ENCODE measurements at regions not wholly inside any gene's neighbourhood (a gene's known extent, or its start where the extent isn't known, plus 50 kb on each side); places are given as distances from the start of the nearest gene placed in this dataset.

- ATAC-seq: peak; percentile 90 to 93
- no peaks in the 10 kb centered on the region for H3K36me3 ChIP-seq
- no peaks in the 10 kb centered on the region for H3K9me3 ChIP-seq
- DNase-seq: peak; percentile 42 to 53
- H3K27me3 ChIP-seq: no peaks in the 10 kb centered on the region
- in situ Hi-C loops (cut with MboI; ENCODE audit: low sequenced_read_pairs in 4 of 4) (no loop called here), intact Hi-C loops (cut with DNase I; ENCODE audit: low total_unique reads) (no loop called here)
- peaks cover 11 to 21% of the 10 kb centered on the region in 2 donors for H3K4me1 ChIP-seq
- peak overlapping the region; percentile 42 to 80 (median 62) for H3K27ac ChIP-seq
- no peak overlapping the region for H3K4me3 ChIP-seq
- peak in 1 of 2 donors; percentile 15 for TF ChIP-seq POLR2A (IDR thresholded peaks at IDR 0.05)
- TF ChIP-seq CTCF (IDR thresholded peaks at IDR 0.05 in 4 of 5, conservative IDR thresholded peaks at IDR 0.05 in 1 of 5): no peak
These were observed 82.3 kb upstream of the SYT6 start for GRCh38 chr1:114235960-114236359.

- intact Hi-C loops (cut with DNase I; ENCODE audit: low total_unique reads) (no loop called here), in situ Hi-C loops (cut with MboI; ENCODE audit: low sequenced_read_pairs in 4 of 4) (no loop called here)
- Histone ChIP-seq H3K4me1 (peaks cover 11 to 21% of the 10 kb centered on the region in 2 donors), H3K27me3 (no peaks in the 10 kb centered on the region), H3K9me3 (no peaks in the 10 kb centered on the region), H3K4me3 (no peak overlapping the region), H3K27ac (peak overlapping the region; percentile 42 to 80 (median 62)), H3K36me3 (no peaks in the 10 kb centered on the region)
- ATAC-seq (peak; percentile 14 to 30), DNase-seq (no peak)
- no peak for TF ChIP-seq CTCF (IDR thresholded peaks at IDR 0.05 in 4 of 5, conservative IDR thresholded peaks at IDR 0.05 in 1 of 5)
- TF ChIP-seq POLR2A (IDR thresholded peaks at IDR 0.05): no peak
These were observed 81.6 kb upstream of the SYT6 start for GRCh38 chr1:114235281-114235680.

GRCh38 chr1:114234408-114235124 lies 80.9 kb upstream of the SYT6 start:
- no peak for DNase-seq
- TF ChIP-seq CTCF (IDR thresholded peaks at IDR 0.05 in 4 of 5, conservative IDR thresholded peaks at IDR 0.05 in 1 of 5) (no peak), POLR2A (IDR thresholded peaks at IDR 0.05) (no peak)
- H3K27ac ChIP-seq: peak overlapping the region in 1 of 4 donors; percentile 80
- in situ Hi-C loops (cut with MboI; ENCODE audit: low sequenced_read_pairs in 4 of 4): no loop called here
- no peak for ATAC-seq
- no peaks in the 10 kb centered on the region for H3K27me3 ChIP-seq
- H3K9me3 ChIP-seq: no peaks in the 10 kb centered on the region
- H3K4me3 ChIP-seq: no peak overlapping the region
- H3K4me1 ChIP-seq: peaks cover 11 to 21% of the 10 kb centered on the region in 2 donors
- intact Hi-C loops (cut with DNase I; ENCODE audit: low total_unique reads): no loop called here
- H3K36me3 ChIP-seq: no peaks in the 10 kb centered on the region

GRCh38 chr1:114232691-114233090 lies 79.0 kb upstream of the SYT6 start:
- TF ChIP-seq CTCF (IDR thresholded peaks at IDR 0.05 in 4 of 5, conservative IDR thresholded peaks at IDR 0.05 in 1 of 5): no peak
- no peak for TF ChIP-seq POLR2A (IDR thresholded peaks at IDR 0.05)
- H3K27me3 ChIP-seq: no peaks in the 10 kb centered on the region
- no peak overlapping the region for H3K4me3 ChIP-seq
- peaks cover 11 to 21% of the 10 kb centered on the region in 2 donors for H3K4me1 ChIP-seq
- no peak for DNase-seq
- H3K9me3 ChIP-seq: no peaks in the 10 kb centered on the region
- no peak for ATAC-seq
- H3K27ac ChIP-seq: no peak overlapping the region
- in situ Hi-C loops (cut with MboI; ENCODE audit: low sequenced_read_pairs in 4 of 4): no loop called here
- intact Hi-C loops (cut with DNase I; ENCODE audit: low total_unique reads): no loop called here
- H3K36me3 ChIP-seq: no peaks in the 10 kb centered on the region
